WTC11 (cell line): ENCODE measurements at regions not wholly inside any gene's neighbourhood (a gene's known extent, or its start where the extent isn't known, plus 50 kb on each side); places are given as distances from the start of the nearest gene placed in this dataset.

ENCODE experiments used
- ATAC-seq: fragments of 200-7000 bp; cut with Tn5 transposase; 2 replicates; pipeline ENCODE4 v1.10.0; 2021; ENCODE audit warnings: mild to moderate bottlenecking, moderate library complexity
- CTCF ChIA-PET: fragments of 300-600 bp; sonication (Branson Sonifier 250); formaldehyde crosslinking; loops from one replicate; lab custom pipeline; 2021; ENCODE audit warnings: antibody characterized with exemption; lab: Charles Lee
- POLR2A ChIA-PET: fragments of 350-600 bp; sonication (Branson Sonifier 250); formaldehyde crosslinking; loops from one replicate; lab custom pipeline; 2021; ENCODE audit warnings: antibody characterized with exemption; lab: Charles Lee
- DNase-seq: peaks from one replicate; pipeline ENCODE4 v3.0.0; 2021; ENCODE audit warnings: low spot score
- H3K27ac Mint-ChIP-seq: 2 replicates; pipeline ENCODE4 v1.8.0; 2021; ENCODE audit warnings: mixed read lengths
- H3K27me3 Mint-ChIP-seq: 2 replicates; pipeline ENCODE4 v1.8.0; 2021; ENCODE audit warnings: low read depth, mild to moderate bottlenecking, moderate library complexity, mixed read lengths
- H3K36me3 Mint-ChIP-seq: 2 replicates; pipeline ENCODE4 v1.8.0; 2021; ENCODE audit warnings: mixed read lengths
- H3K4me1 Mint-ChIP-seq: 2 replicates; pipeline ENCODE4 v1.8.0; 2022; ENCODE audit warnings: mixed read lengths
- H3K4me3 Mint-ChIP-seq: 2 replicates; pipeline ENCODE4 v1.8.0; 2021; ENCODE audit warnings: mild to moderate bottlenecking, moderate library complexity, mixed read lengths
- H3K9me3 Mint-ChIP-seq: 2 replicates; pipeline ENCODE4 v1.8.0; 2021; ENCODE audit warnings: mixed read lengths
- ATF6 ChIP-seq: sonication (generic); formaldehyde crosslinking; IDR thresholded peaks from 2 replicates; pipeline ENCODE4 v1.8.1; 2023; ENCODE audit warnings: mild to moderate bottlenecking, missing genetic modification reagents
- E2F4 ChIP-seq: sonication (generic); formaldehyde crosslinking; IDR thresholded peaks from 2 replicates; pipeline ENCODE4 v1.8.1; 2022; ENCODE audit warnings: low read depth, mild to moderate bottlenecking, moderate library complexity, missing genetic modification reagents, borderline replicate concordance
- ELF4 ChIP-seq: sonication (generic); formaldehyde crosslinking; IDR thresholded peaks from 2 replicates; pipeline ENCODE4 v1.8.1; 2022; ENCODE audit warnings: low read depth, mild to moderate bottlenecking, moderate library complexity, missing genetic modification reagents
- HMGA2 ChIP-seq: fragments of 250-450 bp; sonication (Bioruptor Pico); IDR thresholded peaks from 2 replicates; pipeline ENCODE4 v1.4.0; 2021; ENCODE audit warnings: mild to moderate bottlenecking, moderate library complexity
- NFE2L1 ChIP-seq: sonication (generic); formaldehyde crosslinking; IDR thresholded peaks from 2 replicates; pipeline ENCODE4 v1.8.1; 2023; ENCODE audit warnings: missing genetic modification reagents
- NR3C1 ChIP-seq: sonication (generic); formaldehyde crosslinking; conservative IDR thresholded peaks from 2 replicates; pipeline ENCODE4 v1.8.1; 2023; ENCODE audit warnings: low read depth, mild to moderate bottlenecking, missing genetic modification reagents
- PRDM15 ChIP-seq: sonication (generic); formaldehyde crosslinking; IDR thresholded peaks from 2 replicates; pipeline ENCODE4 v1.8.0; 2022; ENCODE audit warnings: missing genetic modification reagents
- PRRX2 ChIP-seq: fragments of 250-450 bp; sonication (Bioruptor Pico); IDR thresholded peaks from 2 replicates; pipeline ENCODE4 v1.8.0; 2021; ENCODE audit warnings: mild to moderate bottlenecking
- RELA ChIP-seq: sonication (generic); formaldehyde crosslinking; IDR thresholded peaks from 2 replicates; pipeline ENCODE4 v1.8.1; 2022; ENCODE audit warnings: missing genetic modification reagents, mild to moderate bottlenecking, borderline replicate concordance
- RORB ChIP-seq: fragments of 250-450 bp; sonication (Bioruptor Pico); IDR thresholded peaks from 2 replicates; pipeline ENCODE4 v1.9.0; 2021; ENCODE audit warnings: mild to moderate bottlenecking
- TCF7 ChIP-seq: sonication (generic); formaldehyde crosslinking; IDR thresholded peaks from 2 replicates; pipeline ENCODE4 v1.8.0; 2022; ENCODE audit warnings: mild to moderate bottlenecking, low read depth, missing genetic modification reagents, moderate library complexity
- TEAD1 ChIP-seq: sonication (generic); formaldehyde crosslinking; IDR thresholded peaks from 2 replicates; pipeline ENCODE4 v1.8.0; 2022; ENCODE audit warnings: mild to moderate bottlenecking, missing genetic modification reagents
- ZNF121 ChIP-seq: sonication (generic); formaldehyde crosslinking; IDR thresholded peaks from 2 replicates; pipeline ENCODE4 v1.8.0; 2023; ENCODE audit warnings: missing genetic modification reagents
- ZNF138 ChIP-seq: sonication (generic); formaldehyde crosslinking; conservative IDR thresholded peaks from 2 replicates; pipeline ENCODE4 v1.8.1; 2022; ENCODE audit warnings: mild to moderate bottlenecking, moderate library complexity, missing genetic modification reagents
- ZNF317 ChIP-seq: sonication (generic); formaldehyde crosslinking; IDR thresholded peaks from 2 replicates; pipeline ENCODE4 v1.8.1; 2023; ENCODE audit warnings: low read depth, mild to moderate bottlenecking, moderate library complexity, missing genetic modification reagents, borderline replicate concordance
- ZNF512 ChIP-seq: sonication (generic); formaldehyde crosslinking; IDR thresholded peaks from 2 replicates; pipeline ENCODE4 v1.8.1; 2022; ENCODE audit warnings: missing genetic modification reagents, borderline replicate concordance
- ZNF671 ChIP-seq: fragments of 250-450 bp; sonication (Bioruptor Pico); IDR thresholded peaks from 2 replicates; pipeline ENCODE4 v1.8.0; 2021; ENCODE audit warnings: mild to moderate bottlenecking
- ZSCAN18 ChIP-seq: fragments of 250-450 bp; sonication (Bioruptor Pico); IDR thresholded peaks from 2 replicates; pipeline ENCODE4 v2.1.2; 2022; ENCODE audit warnings: mild to moderate bottlenecking, moderate library complexity
- TF ChIP-seq, protein P1 (sequence below): fragments of 200-600 bp; IDR thresholded peaks from 2 replicates; pipeline ENCODE4 v1.8.0; 2022; ENCODE audit warnings: antibody characterized with exemption

DNA sequence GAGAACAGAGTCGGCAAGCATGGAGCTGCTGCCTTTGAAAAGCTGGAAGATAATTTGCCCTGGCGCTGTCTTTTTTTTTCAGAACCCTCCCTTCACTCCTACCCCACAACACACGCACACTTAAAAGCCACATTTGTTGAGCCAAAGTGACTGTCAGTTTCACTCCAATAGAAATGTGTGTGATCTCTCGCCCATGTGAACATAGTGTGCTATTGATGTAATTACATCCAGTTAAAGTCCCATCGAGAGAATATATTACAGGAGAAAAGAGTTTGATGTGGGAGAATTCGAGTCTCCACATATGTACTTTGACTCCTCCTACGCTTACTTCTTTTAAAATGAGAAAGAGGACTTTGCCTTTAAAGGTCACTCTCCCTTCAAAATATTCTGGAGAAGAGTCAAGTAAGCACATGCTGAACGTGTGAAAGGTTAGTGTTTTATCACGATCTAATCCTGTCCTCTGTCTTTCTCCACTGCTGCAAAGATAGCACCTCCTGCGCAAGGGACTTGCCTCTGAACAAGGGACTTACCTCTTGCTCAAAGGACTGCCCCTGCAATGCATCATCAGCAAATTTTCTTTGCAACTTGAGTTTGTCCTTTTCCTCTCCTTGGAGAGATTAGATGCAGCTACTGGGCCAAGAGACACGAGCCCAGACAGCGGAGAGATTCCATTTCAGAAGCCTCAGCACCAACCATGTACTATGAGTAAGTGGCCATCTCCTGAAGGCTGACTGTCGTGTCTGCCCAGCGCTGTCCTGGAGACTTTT is 613.9 kb downstream of the PTPRU start (continued):
- TF ChIP-seq ZSCAN18 (no peak), ZNF671 (no peak)

GRCh38 chr1:29849038-29849750 is 612.9 kb downstream of the PTPRU start:
- Mint-ChIP-seq H3K27me3 (no peaks in the 10 kb centered on the region), H3K4me3 (no peak overlapping the region), H3K36me3 (no peaks in the 10 kb centered on the region), H3K9me3 (no peaks in the 10 kb centered on the region), H3K27ac (no peak overlapping the region), H3K4me1 (no peaks in the 10 kb centered on the region)
- DNase-seq = peak; percentile 76
- ChIA-PET CTCF (interaction anchor here (0.6 to 3.7 kb wide), 34 partner anchors 9 to 262 kb away, joined by 3 to 37 read pairs (median 4); no protein-coding TSS in a partner anchor), POLR2A (no interaction called here)
- ATAC-seq = peak; percentile 92
- TF ChIP-seq ZNF121 (CRISPR knock-in tag) = no peak
- TF ChIP-seq, protein P1, sequence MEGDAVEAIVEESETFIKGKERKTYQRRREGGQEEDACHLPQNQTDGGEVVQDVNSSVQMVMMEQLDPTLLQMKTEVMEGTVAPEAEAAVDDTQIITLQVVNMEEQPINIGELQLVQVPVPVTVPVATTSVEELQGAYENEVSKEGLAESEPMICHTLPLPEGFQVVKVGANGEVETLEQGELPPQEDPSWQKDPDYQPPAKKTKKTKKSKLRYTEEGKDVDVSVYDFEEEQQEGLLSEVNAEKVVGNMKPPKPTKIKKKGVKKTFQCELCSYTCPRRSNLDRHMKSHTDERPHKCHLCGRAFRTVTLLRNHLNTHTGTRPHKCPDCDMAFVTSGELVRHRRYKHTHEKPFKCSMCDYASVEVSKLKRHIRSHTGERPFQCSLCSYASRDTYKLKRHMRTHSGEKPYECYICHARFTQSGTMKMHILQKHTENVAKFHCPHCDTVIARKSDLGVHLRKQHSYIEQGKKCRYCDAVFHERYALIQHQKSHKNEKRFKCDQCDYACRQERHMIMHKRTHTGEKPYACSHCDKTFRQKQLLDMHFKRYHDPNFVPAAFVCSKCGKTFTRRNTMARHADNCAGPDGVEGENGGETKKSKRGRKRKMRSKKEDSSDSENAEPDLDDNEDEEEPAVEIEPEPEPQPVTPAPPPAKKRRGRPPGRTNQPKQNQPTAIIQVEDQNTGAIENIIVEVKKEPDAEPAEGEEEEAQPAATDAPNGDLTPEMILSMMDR = peak; percentile 45; the same call in 1 of the 2 replicates

- H3K27me3 Mint-ChIP-seq = peaks cover 2% of the 10 kb centered on the region
- TF ChIP-seq NR3C1 (CRISPR knock-in tag) (no peak), PRDM15 (CRISPR knock-in tag) (no peak), RELA (CRISPR knock-in tag) (no peak), NFE2L1 (no peak), ZNF317 (CRISPR knock-in tag) (no peak), RORB (CRISPR knock-in tag) (no peak), HMGA2 (CRISPR knock-in tag) (no peak), E2F4 (CRISPR knock-in tag) (no peak), ATF6 (CRISPR knock-in tag) (no peak), TCF7 (no peak), ZNF512 (CRISPR knock-in tag) (no peak), ELF4 (CRISPR knock-in tag) (no peak), TEAD1 (no peak), ZNF138 (no peak), PRRX2 (CRISPR knock-in tag) (no peak)
Measured at GRCh38 chr1:29845910-29846309, 609.6 kb downstream of the PTPRU start.

More at GRCh38 chr1:29845910-29846309, 609.6 kb downstream of the PTPRU start:
- POLR2A ChIA-PET = no interaction called here
- Mint-ChIP-seq H3K4me1 (no peaks in the 10 kb centered on the region), H3K27ac (no peak overlapping the region), H3K4me3 (no peak overlapping the region), H3K9me3 (peaks cover 21% of the 10 kb centered on the region), H3K36me3 (peaks cover 11% of the 10 kb centered on the region)
- ATAC-seq = no peak
- CTCF ChIA-PET = interaction anchor here (0.9 kb wide), 1 partner anchor 53 kb away, joined by 5 read pairs; no protein-coding TSS in a partner anchor
- DNase-seq = no peak
